Neural progenitor cell (in vitro differentiated cells): ENCODE measurements at regions not wholly inside any gene's neighbourhood (a gene's known extent, or its start where the extent isn't known, plus 50 kb on each side); places are given as distances from the start of the nearest gene placed in this dataset.

ENCODE experiments used
- DNase-seq: peaks from one replicate; pipeline ENCODE4 v3.0.0-alpha.2; 2016; ENCODE audit warnings: low spot score
- H2AFZ ChIP-seq: fragments of 200-600 bp; sonication (generic); replicated peaks from 2 replicates; pipeline ENCODE4 v1.6.1; 2016; ENCODE audit warnings: antibody characterized with exemption
- H3F3A ChIP-seq: fragments of 200-600 bp; sonication (generic); 2 replicates; pipeline ENCODE4 v1.6.1; 2016; ENCODE audit warnings: antibody characterized with exemption, low read depth
- H3K27ac ChIP-seq: fragments of 200-600 bp; sonication (generic); 2 replicates; pipeline ENCODE4 v1.5.1; 2016; ENCODE audit warnings: mild to moderate bottlenecking
- H3K27me3 ChIP-seq: fragments of 200-600 bp; sonication (generic); 2 replicates; pipeline ENCODE4 v1.6.1; 2016; ENCODE audit warnings: mild to moderate bottlenecking, moderate library complexity
- H3K36me3 ChIP-seq: fragments of 200-600 bp; sonication (generic); 2 replicates; pipeline ENCODE4 v1.5.1; 2016
- H3K4me1 ChIP-seq: fragments of 200-600 bp; sonication (generic); 2 replicates; pipeline ENCODE4 v1.6.1; 2016; ENCODE audit warnings: mixed run types
- H3K4me2 ChIP-seq: fragments of 200-600 bp; sonication (generic); 2 replicates; pipeline ENCODE4 v1.6.1; 2016
- H3K4me3 ChIP-seq: fragments of 200-600 bp; sonication (generic); 2 replicates; pipeline ENCODE4 v1.5.1; 2016
- H3K79me2 ChIP-seq: fragments of 200-600 bp; sonication (generic); 2 replicates; pipeline ENCODE4 v1.6.1; 2016; ENCODE audit warnings: low read depth
- H3K9ac ChIP-seq: fragments of 200-600 bp; sonication (generic); 2 replicates; pipeline ENCODE4 v1.6.1; 2016
- H3K9me3 ChIP-seq: fragments of 200-600 bp; sonication (generic); 2 replicates; pipeline ENCODE4 v1.5.1; 2016; ENCODE audit warnings: low read depth
- H4K20me1 ChIP-seq: fragments of 200-600 bp; sonication (generic); 2 replicates; pipeline ENCODE4 v1.6.1; 2016; ENCODE audit warnings: low read depth
- H3K27ac Mint-ChIP-seq: 3 replicates; pipeline ENCODE4 v1.8.0; 2021; ENCODE audit warnings: mixed read lengths
- H3K27me3 Mint-ChIP-seq: 2 replicates; pipeline ENCODE4 v1.8.0; 2022; ENCODE audit warnings: low read depth, mild to moderate bottlenecking, inconsistent platforms, moderate library complexity, mixed read lengths; ENCODE audit not compliant: insufficient read depth
- H3K36me3 Mint-ChIP-seq: 3 replicates; pipeline ENCODE4 v1.8.0; 2021; ENCODE audit warnings: mixed read lengths
- H3K4me1 Mint-ChIP-seq: 3 replicates; pipeline ENCODE4 v1.8.0; 2021; ENCODE audit warnings: mixed read lengths
- H3K4me3 Mint-ChIP-seq: 3 replicates; pipeline ENCODE4 v1.8.0; 2021; ENCODE audit warnings: mild to moderate bottlenecking, moderate library complexity, mixed read lengths
- H3K9me3 Mint-ChIP-seq: 3 replicates; pipeline ENCODE4 v1.8.0; 2020; ENCODE audit warnings: mixed read lengths
- CTCF ChIP-seq: fragments of 200-600 bp; sonication (generic); IDR thresholded peaks from 2 replicates; pipeline ENCODE4 v1.5.1; 2017; ENCODE audit warnings: antibody characterized with exemption, mild to moderate bottlenecking
- EZH2 ChIP-seq: fragments of 200-600 bp; sonication (generic); IDR thresholded peaks from 2 replicates; pipeline ENCODE4 v1.6.1; 2017; ENCODE audit warnings: antibody characterized with exemption, mild to moderate bottlenecking, moderate library complexity
- EZH2phosphoT487 ChIP-seq: fragments of 200-600 bp; sonication (generic); IDR thresholded peaks from 2 replicates; pipeline ENCODE4 v1.6.1; 2017; ENCODE audit warnings: antibody characterized with exemption

- Histone ChIP-seq H3K27me3 (peaks cover 25% of the 10 kb centered on the region), H3F3A (peaks cover 4% of the 10 kb centered on the region), H2AFZ (no peak overlapping the region), H3K4me1 (peaks cover 19% of the 10 kb centered on the region), H3K4me2 (no peak overlapping the region), H3K9me3 (no peaks in the 10 kb centered on the region), H3K4me3 (no peak overlapping the region), H3K27ac (no peak overlapping the region), H3K36me3 (no peaks in the 10 kb centered on the region), H3K79me2 (no peaks in the 10 kb centered on the region), H4K20me1 (peaks cover 32% of the 10 kb centered on the region), H3K9ac (no peak overlapping the region)
- no peak for DNase-seq
- Mint-ChIP-seq H3K27me3 (peaks cover 29% of the 10 kb centered on the region), H3K36me3 (no peaks in the 10 kb centered on the region), H3K4me3 (no peak overlapping the region), H3K27ac (no peak overlapping the region), H3K4me1 (peaks cover 38% of the 10 kb centered on the region), H3K9me3 (peaks cover 1% of the 10 kb centered on the region)
- no peak for TF ChIP-seq EZH2phosphoT487
These were observed 185.6 kb upstream of the CIBAR2 start for GRCh38 chr16:85297881-85298280.

GRCh38 chr16:85300406-85300968, 188.2 kb upstream of the CIBAR2 start:
- peaks cover 29% of the 10 kb centered on the region for H3K27me3 ChIP-seq
- Mint-ChIP-seq H3K36me3 (no peaks in the 10 kb centered on the region), H3K27me3 (peaks cover 24% of the 10 kb centered on the region), H3K27ac (peak overlapping the region; percentile 52), H3K9me3 (no peaks in the 10 kb centered on the region), H3K4me3 (no peak overlapping the region), H3K4me1 (peaks cover 35% of the 10 kb centered on the region)
- peaks cover 28% of the 10 kb centered on the region for H4K20me1 ChIP-seq
- H2AFZ ChIP-seq = no peak overlapping the region
- no peak for TF ChIP-seq CTCF
- H3K4me2 ChIP-seq = no peak overlapping the region
- no peak overlapping the region for H3K9ac ChIP-seq
- no peaks in the 10 kb centered on the region for H3K36me3 ChIP-seq
- no peak for DNase-seq
- no peaks in the 10 kb centered on the region for H3K9me3 ChIP-seq
- H3K4me1 ChIP-seq = peaks cover 19% of the 10 kb centered on the region
- H3K79me2 ChIP-seq = no peaks in the 10 kb centered on the region
- H3F3A ChIP-seq = peaks cover 4% of the 10 kb centered on the region
- H3K27ac ChIP-seq = no peak overlapping the region
- no peak overlapping the region for H3K4me3 ChIP-seq

- H3K27ac Mint-ChIP-seq = no peak overlapping the region
- no peak overlapping the region for H3K4me3 Mint-ChIP-seq
- H3K36me3 Mint-ChIP-seq = no peaks in the 10 kb centered on the region
- TF ChIP-seq EZH2 (no peak), EZH2phosphoT487 (no peak), CTCF (no peak)
- Histone ChIP-seq H3K79me2 (no peaks in the 10 kb centered on the region), H3K27ac (no peak overlapping the region), H4K20me1 (peaks cover 30% of the 10 kb centered on the region), H3K4me2 (no peak overlapping the region), H3K9ac (no peak overlapping the region), H2AFZ (no peak overlapping the region), H3K36me3 (no peaks in the 10 kb centered on the region), H3K4me1 (peaks cover 19% of the 10 kb centered on the region), H3K4me3 (no peak overlapping the region), H3F3A (peaks cover 4% of the 10 kb centered on the region), H3K9me3 (no peaks in the 10 kb centered on the region), H3K27me3 (peaks cover 29% of the 10 kb centered on the region)
- no peak for DNase-seq
- peaks cover 38% of the 10 kb centered on the region for H3K4me1 Mint-ChIP-seq
- H3K27me3 Mint-ChIP-seq = peaks cover 28% of the 10 kb centered on the region
- H3K9me3 Mint-ChIP-seq = no peaks in the 10 kb centered on the region
These were observed 189.0 kb upstream of the CIBAR2 start for GRCh38 chr16:85301231-85301630.

- H3K79me2 ChIP-seq = no peaks in the 10 kb centered on the region
- DNase-seq = peak; percentile 39
- H3K9me3 ChIP-seq = no peaks in the 10 kb centered on the region
- H3K36me3 ChIP-seq = no peaks in the 10 kb centered on the region
- peaks cover 4% of the 10 kb centered on the region for H3F3A ChIP-seq
- TF ChIP-seq EZH2phosphoT487 (no peak), EZH2 (no peak), CTCF (no peak)
- H3K4me2 ChIP-seq = peak overlapping the region; percentile 74
- H3K9ac ChIP-seq = no peak overlapping the region
- H3K27me3 ChIP-seq = peaks cover 29% of the 10 kb centered on the region
- Mint-ChIP-seq H3K4me1 (peaks cover 44% of the 10 kb centered on the region), H3K4me3 (peak overlapping the region; percentile 67), H3K27ac (no peak overlapping the region), H3K9me3 (no peaks in the 10 kb centered on the region), H3K36me3 (no peaks in the 10 kb centered on the region), H3K27me3 (peaks cover 34% of the 10 kb centered on the region)
- H2AFZ ChIP-seq = no peak overlapping the region
- H3K27ac ChIP-seq = no peak overlapping the region
- H3K4me3 ChIP-seq = no peak overlapping the region
- peaks cover 19% of the 10 kb centered on the region for H3K4me1 ChIP-seq
- peaks cover 26% of the 10 kb centered on the region for H4K20me1 ChIP-seq
These were observed 190.0 kb upstream of the CIBAR2 start for GRCh38 chr16:85302018-85302847.
